GM20000 (cell line): ENCODE measurements at regions not wholly inside any gene's neighbourhood (a gene's known extent, or its start where the extent isn't known, plus 50 kb on each side); places are given as distances from the start of the nearest gene placed in this dataset.
"Not testable (repeated sequence)": the region's sequence is repeated elsewhere in the genome, so short reads cannot be mapped to it uniquely, and the experiment has no call there.

Source experiments
- DNase-seq: peaks from one replicate; pipeline ENCODE4 v3.0.0; 2012; ENCODE audit warnings: low spot score
- TF ChIP-seq, protein P1 (sequence below): IDR thresholded peaks from 2 replicates; pipeline ENCODE4 v1.5.1; 2012; ENCODE audit warnings: mild to moderate bottlenecking, control low read depth; ENCODE audit errors: extremely low read depth, missing control alignments

DNA sequence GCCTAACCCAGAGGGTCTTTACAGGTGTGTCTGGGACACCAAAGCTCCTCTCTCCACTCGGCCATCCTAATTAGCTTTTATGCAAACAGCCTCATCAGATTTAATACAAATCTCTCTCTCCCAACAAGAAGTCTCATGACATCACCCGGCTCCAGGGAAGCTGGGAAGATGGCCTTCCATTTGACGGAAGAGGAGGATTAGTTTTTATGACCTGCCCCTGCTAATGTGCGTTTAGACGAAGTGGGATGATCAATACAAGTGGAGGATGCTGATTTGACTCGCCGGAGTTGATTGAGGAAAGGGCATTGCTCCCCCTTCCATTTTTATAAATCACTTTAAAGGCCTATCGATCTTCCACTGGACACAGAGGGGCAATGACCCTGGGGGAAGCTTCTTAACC lies 239.2 kb downstream of the BCL11B start:
- DNase-seq: no peak
- TF ChIP-seq, protein P1, sequence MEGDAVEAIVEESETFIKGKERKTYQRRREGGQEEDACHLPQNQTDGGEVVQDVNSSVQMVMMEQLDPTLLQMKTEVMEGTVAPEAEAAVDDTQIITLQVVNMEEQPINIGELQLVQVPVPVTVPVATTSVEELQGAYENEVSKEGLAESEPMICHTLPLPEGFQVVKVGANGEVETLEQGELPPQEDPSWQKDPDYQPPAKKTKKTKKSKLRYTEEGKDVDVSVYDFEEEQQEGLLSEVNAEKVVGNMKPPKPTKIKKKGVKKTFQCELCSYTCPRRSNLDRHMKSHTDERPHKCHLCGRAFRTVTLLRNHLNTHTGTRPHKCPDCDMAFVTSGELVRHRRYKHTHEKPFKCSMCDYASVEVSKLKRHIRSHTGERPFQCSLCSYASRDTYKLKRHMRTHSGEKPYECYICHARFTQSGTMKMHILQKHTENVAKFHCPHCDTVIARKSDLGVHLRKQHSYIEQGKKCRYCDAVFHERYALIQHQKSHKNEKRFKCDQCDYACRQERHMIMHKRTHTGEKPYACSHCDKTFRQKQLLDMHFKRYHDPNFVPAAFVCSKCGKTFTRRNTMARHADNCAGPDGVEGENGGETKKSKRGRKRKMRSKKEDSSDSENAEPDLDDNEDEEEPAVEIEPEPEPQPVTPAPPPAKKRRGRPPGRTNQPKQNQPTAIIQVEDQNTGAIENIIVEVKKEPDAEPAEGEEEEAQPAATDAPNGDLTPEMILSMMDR: no peak

DNA sequence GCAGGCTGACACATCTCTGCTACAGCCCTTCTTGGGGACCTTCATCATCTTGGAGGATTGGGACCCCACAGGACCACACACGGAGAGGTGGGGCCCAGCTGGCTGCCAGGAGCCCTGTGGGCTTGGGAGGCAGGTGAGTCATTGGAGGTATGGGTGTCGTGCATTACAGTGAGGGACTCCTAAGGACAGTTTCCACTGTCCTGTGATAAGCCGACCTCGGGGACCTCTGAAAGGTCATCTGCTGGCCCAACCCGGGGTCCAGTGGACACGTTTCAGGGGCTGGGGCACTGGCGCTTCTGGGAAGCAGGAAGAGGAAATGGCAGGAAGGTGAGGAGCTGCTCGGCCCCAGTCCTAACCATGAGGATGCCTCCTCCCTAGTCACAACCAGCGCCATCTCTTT lies 238.0 kb downstream of the BCL11B start:
- TF ChIP-seq, protein P1: no peak
- DNase-seq: no peak

- DNase-seq: no peak
- TF ChIP-seq, protein P1: no peak
Measured at GRCh38 chr14:99034711-99035171, 237.3 kb downstream of the BCL11B start.

GRCh38 chr14:99035268-99035667 lies 236.7 kb downstream of the BCL11B start:
- DNase-seq: no peak
- TF ChIP-seq, protein P1: no peak

GRCh38 chr14:99035712-99036610 lies 236.0 kb downstream of the BCL11B start:
- TF ChIP-seq, protein P1: no peak
- DNase-seq: no peak

DNA sequence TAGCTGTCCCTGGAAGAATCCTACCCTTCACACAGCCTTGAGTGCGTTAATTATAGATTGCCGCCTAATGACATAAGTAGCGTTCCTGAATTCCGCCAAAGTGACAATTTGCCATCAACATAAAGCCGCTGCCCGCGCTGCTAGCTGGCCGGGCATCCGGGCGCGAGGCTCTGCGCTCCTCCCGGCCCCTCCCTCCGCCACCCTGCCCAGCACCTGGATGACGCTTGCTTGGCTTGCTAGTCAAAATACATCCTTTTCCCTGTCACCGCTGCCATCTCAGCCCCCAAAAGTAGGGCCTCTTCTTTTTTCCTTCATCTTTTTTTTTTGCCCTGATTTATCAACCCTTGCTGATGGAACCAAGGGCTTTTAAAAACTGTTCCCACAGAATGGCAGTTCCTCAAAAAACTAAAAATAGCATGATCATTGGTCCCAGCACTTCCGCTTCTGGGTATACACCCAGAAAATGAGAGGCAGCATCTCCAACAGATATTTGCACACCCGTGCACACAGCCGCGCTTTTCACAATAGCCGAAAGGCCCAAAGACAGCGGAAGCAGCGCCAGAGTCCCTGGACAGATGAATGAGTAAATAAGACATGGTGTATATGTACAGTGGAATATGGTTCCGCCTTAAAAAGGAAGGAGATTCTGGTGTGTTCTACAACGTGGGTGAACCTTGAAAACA lies 235.2 kb downstream of the BCL11B start:
- TF ChIP-seq, protein P1: no peak
- DNase-seq: no peak

- DNase-seq: not testable (repeated sequence)
Measured at GRCh38 chr14:99037326-99037725, 234.7 kb downstream of the BCL11B start.
